Right lobe of liver (tissue), 4 donors: ENCODE measurements at regions not wholly inside any gene's neighbourhood (a gene's known extent, or its start where the extent isn't known, plus 50 kb on each side); places are given as distances from the start of the nearest gene placed in this dataset.

Source experiments
- CTCF ChIP-seq, 4 donors: fragments of 200-600 bp in 3 of 4; fragments of 450-650 bp in 1 of 4; IDR thresholded peaks; one replicate each; pipeline versions ENCODE4 v1.5.1 to v1.8.0; 2016 to 2022; ENCODE audit warnings: antibody characterized with exemption in 4 of 4, mild to moderate bottlenecking in 2 of 4
- POLR2A ChIP-seq: fragments of 450-650 bp; IDR thresholded peaks from one replicate; pipeline ENCODE4 v1.6.1; 2017; ENCODE audit warnings: antibody characterized with exemption, mild to moderate bottlenecking
- donor health status: DM: no; HTN: no; CAD: no.
- donor health status: DM: no; HTN: no; CAD: no.
- donor health status: DM: no; HTN: yes; CAD: no.

GRCh38 chr12:18805516-18806248 is 67.8 kb downstream of the CAPZA3 start:
- TF ChIP-seq CTCF (IDR thresholded peaks at IDR 0.05) (no peak), POLR2A (no peak)
